K562 (cell line): ENCODE measurements at regions not wholly inside any gene's neighbourhood (a gene's known extent, or its start where the extent isn't known, plus 50 kb on each side); places are given as distances from the start of the nearest gene placed in this dataset.

ENCODE experiments used
- ATAC-seq: fragments of 200-7000 bp; cut with Tn5 transposase; 3 replicates; pipeline ENCODE4 v1.9.1; 2020; ENCODE audit warnings: moderate library complexity
- BruUV-seq: library from RNA; stranded (reverse); fragments of 400-500 nt; replicated peaks from 2 replicates; lab custom pipeline; 2021; lab: Mats Ljungman, UMichigan
- CTCF ChIA-PET: fragments of 300-600 bp; formaldehyde crosslinking; extraction: SDS; loops from one replicate; lab custom pipeline; 2021; ENCODE audit warnings: low intra/inter-chr PET ratio; lab: Yijun Ruan, JAX
- POLR2A ChIA-PET: fragments of 300-600, 350-650 bp; sonication (Branson Sonifier 250); formaldehyde crosslinking; extraction: SDS; loops from one replicate; lab custom pipeline; 2021; ENCODE audit warnings: antibody characterized with exemption, inconsistent platforms; lab: Yijun Ruan, JAX
- DNase-seq, 4 experiments: peaks; one replicate each; pipeline versions ENCODE4 v3.0.0 to v3.0.0-alpha.2; 2011 to 2018; ENCODE audit warnings: low spot score in 3 of 4, mixed read lengths in 3 of 4; ENCODE audit errors: extremely low read depth in 1 of 4
- FAIRE-seq: peaks from 2 replicates; lab custom pipeline; 2011; peaks lifted over from hg19 to GRCh38; lab: Jason Lieb, UNC
- H2AFZ ChIP-seq: 2 replicates; pipeline ENCODE4 v1.6.0; 2011; ENCODE audit warnings: low read depth, low read length, control low read depth, inconsistent platforms
- H3K27ac ChIP-seq: fragments of 200-600 bp; 3 replicates; pipeline ENCODE4 v1.8.0; 2011; ENCODE audit warnings: low read depth, mild to moderate bottlenecking, control low read depth, inconsistent platforms, low read length, moderate library complexity, mixed read lengths; ENCODE audit errors: extremely low read depth
- H3K27me3 ChIP-seq, 2 experiments: fragments of 300-600 bp in 1 of 2; 2 replicates in 1 of 2; 3 replicates in 1 of 2; pipeline versions ENCODE4 v1.6.0 to v1.8.0; 2011; ENCODE audit warnings: inconsistent platforms in 2 of 2, low read length in 2 of 2, mild to moderate bottlenecking in 1 of 2, mixed read lengths in 1 of 2, moderate library complexity in 1 of 2; ENCODE audit not compliant: control insufficient read depth in 2 of 2, insufficient read depth in 2 of 2
- H3K36me3 ChIP-seq: fragments of 300-600 bp; 3 replicates; pipeline ENCODE4 v1.8.0; 2011; ENCODE audit warnings: mild to moderate bottlenecking, low read length, inconsistent platforms; ENCODE audit not compliant: control insufficient read depth, insufficient read depth
- H3K4me1 ChIP-seq, 2 experiments: fragments of 200-600 bp in 1 of 2; replicated peaks in 1 of 2; 2 replicates in 1 of 2; 3 replicates in 1 of 2; pipeline versions ENCODE4 v1.5.1 to v1.8.0; 2011; ENCODE audit warnings: inconsistent platforms in 2 of 2, low read length in 2 of 2, mild to moderate bottlenecking in 1 of 2, mixed read lengths in 1 of 2, moderate library complexity in 1 of 2; ENCODE audit not compliant: control insufficient read depth in 2 of 2, insufficient read depth in 2 of 2
- H3K4me2 ChIP-seq: 2 replicates; pipeline ENCODE4 v1.6.1; 2011; ENCODE audit warnings: low read length, control low read depth, inconsistent platforms, mixed read lengths; ENCODE audit not compliant: insufficient read depth
- H3K4me3 ChIP-seq: fragments of 200-600 bp; sonication (generic), shearing (Covaris generic); 2 replicates; pipeline ENCODE4 v1.5.1; 2016; ENCODE audit warnings: control low read depth, inconsistent platforms
- H3K79me2 ChIP-seq: fragments of 200-600 bp; 3 replicates; pipeline ENCODE4 v1.8.0; 2011; ENCODE audit warnings: low read length, inconsistent platforms; ENCODE audit not compliant: control insufficient read depth, insufficient read depth
- H3K9ac ChIP-seq, 2 experiments: 2 replicates each; pipeline versions ENCODE4 v1.6.0 to v1.6.1; 2011; ENCODE audit warnings: low read depth in 2 of 2, low read length in 2 of 2, control low read depth in 1 of 2, inconsistent platforms in 1 of 2, mild to moderate bottlenecking in 1 of 2, mixed read lengths in 1 of 2; ENCODE audit not compliant: insufficient read depth in 1 of 2
- H3K9me1 ChIP-seq: one replicate; pipeline ENCODE4 v1.6.0; 2011; ENCODE audit warnings: inconsistent platforms, mild to moderate bottlenecking, low read length, moderate library complexity; ENCODE audit not compliant: control insufficient read depth, insufficient read depth
- H3K9me3 ChIP-seq: replicated peaks from 2 replicates; pipeline ENCODE4 v1.5.1; 2011; ENCODE audit warnings: low read depth, low read length, inconsistent platforms; ENCODE audit not compliant: control insufficient read depth, insufficient read depth
- H4K20me1 ChIP-seq: replicated peaks from 2 replicates; pipeline ENCODE4 v1.6.1; 2011; ENCODE audit warnings: low read length, inconsistent platforms, mixed read lengths; ENCODE audit not compliant: control insufficient read depth, insufficient read depth
- ATF1 ChIP-seq, 2 experiments: fragments of 450-650 bp in 1 of 2; IDR thresholded peaks; 2 replicates each; pipeline ENCODE4 v1.6.1; 2016; ENCODE audit warnings: missing compliant biosample characterization in 1 of 2, missing genetic modification characterization in 1 of 2
- CLOCK ChIP-seq: fragments of 250-450 bp; sonication (Bioruptor Pico); IDR thresholded peaks from 2 replicates; pipeline ENCODE4 v1.4.0; 2020; ENCODE audit warnings: mild to moderate bottlenecking, moderate library complexity, borderline replicate concordance
- ELF1 ChIP-seq: fragments of 200-800 bp; sonication (Bioruptor generic); IDR thresholded peaks from 2 replicates; pipeline ENCODE4 v1.6.1; 2016; ENCODE audit warnings: missing genetic modification characterization, missing compliant biosample characterization
- ESRRA ChIP-seq: fragments of 450-650 bp; IDR thresholded peaks from 2 replicates; pipeline ENCODE4 v1.6.1; 2014; ENCODE audit warnings: low read depth, mild to moderate bottlenecking, moderate library complexity, borderline replicate concordance
- GABPB1 ChIP-seq: sonication (generic); formaldehyde crosslinking; IDR thresholded peaks from 2 replicates; pipeline ENCODE4 v1.8.0; 2022; ENCODE audit warnings: mild to moderate bottlenecking, missing genetic modification reagents
- HNRNPLL ChIP-seq: fragments of 200-400 bp; formaldehyde crosslinking; IDR thresholded peaks from 2 replicates; pipeline ENCODE4 v1.6.1; 2017; ENCODE audit warnings: low read length, low read depth, mild to moderate bottlenecking; ENCODE audit not compliant: poor library complexity, severe bottlenecking
- JUN ChIP-seq, 2 experiments: sonication (generic) in 1 of 2; formaldehyde crosslinking in 1 of 2; IDR thresholded peaks; 2 replicates each; pipeline versions ENCODE4 v1.6.1 to v1.8.0; 2012 to 2022; ENCODE audit warnings: borderline replicate concordance in 2 of 2, mild to moderate bottlenecking in 2 of 2, improper control_type of control experiment in 1 of 2, low read depth in 1 of 2, low read length in 1 of 2, missing genetic modification reagents in 1 of 2
- NFIX ChIP-seq: fragments of 250-450 bp; sonication (Bioruptor Pico); IDR thresholded peaks from 2 replicates; pipeline ENCODE4 v1.4.0; 2020; ENCODE audit warnings: low read depth, mild to moderate bottlenecking, moderate library complexity
- PTRF ChIP-seq: fragments of 450-650 bp; IDR thresholded peaks from 2 replicates; pipeline ENCODE4 v1.6.1; 2016; ENCODE audit warnings: mild to moderate bottlenecking, missing genetic modification characterization, missing compliant biosample characterization
- RAD21 ChIP-seq, 2 experiments: fragments of 250-450 bp in 1 of 2; fragments of 450-650 bp in 1 of 2; sonication (Bioruptor Pico) in 1 of 2; formaldehyde crosslinking in 1 of 2; IDR thresholded peaks in 1 of 2; conservative IDR thresholded peaks in 1 of 2; 2 replicates each; pipeline versions ENCODE4 v1.4.0 to v1.8.0; 2020 to 2022; ENCODE audit warnings: mild to moderate bottlenecking in 2 of 2, moderate library complexity in 1 of 2
- SRSF3 ChIP-seq: fragments of 200-400 bp; formaldehyde crosslinking; IDR thresholded peaks from 2 replicates; pipeline ENCODE4 v1.6.1; 2016; ENCODE audit warnings: mild to moderate bottlenecking, low read length, moderate library complexity; ENCODE audit not compliant: insufficient read depth
- U2AF1 ChIP-seq: fragments of 200-400 bp; formaldehyde crosslinking; optimal IDR thresholded peaks from 2 replicates; pipeline ENCODE3; 2017; ENCODE audit warnings: mild to moderate bottlenecking, low read depth, low read length, moderate library complexity
- XRCC4 ChIP-seq: IDR thresholded peaks from one replicate; pipeline ENCODE4 v1.6.1; 2011; ENCODE audit not compliant: insufficient read depth, insufficient read length; ENCODE audit errors: extremely low read depth
- ZBTB17 ChIP-seq: fragments of 450-650 bp; formaldehyde crosslinking; IDR thresholded peaks from 2 replicates; pipeline ENCODE4 v1.4.0; 2020; ENCODE audit warnings: mild to moderate bottlenecking
- ZFPM2 ChIP-seq: fragments of 250-450 bp; sonication (Bioruptor Pico); IDR thresholded peaks from 2 replicates; pipeline ENCODE4 v1.5.1; 2022; ENCODE audit warnings: mild to moderate bottlenecking
- ZKSCAN1 ChIP-seq: fragments of 150-350 bp; IDR thresholded peaks from 2 replicates; pipeline ENCODE4 v1.6.1; 2016; ENCODE audit warnings: low read depth, low read length
- ZNF354B ChIP-seq: fragments of 250-450 bp; sonication (Bioruptor Pico); IDR thresholded peaks from 2 replicates; pipeline ENCODE4 v1.4.0; 2020
- ZNF445 ChIP-seq: fragments of 250-450 bp; sonication (Bioruptor Pico); IDR thresholded peaks from 2 replicates; pipeline ENCODE4 v1.4.0; 2020; ENCODE audit warnings: low read depth, mild to moderate bottlenecking, moderate library complexity
- ZNF561 ChIP-seq: fragments of 450-650 bp; formaldehyde crosslinking; conservative IDR thresholded peaks from 2 replicates; pipeline ENCODE4 v1.4.0; 2020; ENCODE audit warnings: mild to moderate bottlenecking, moderate library complexity
- WGBS: fragments of 100-300 bp; shearing (Covaris generic); methylation state at CpG from one replicate; pipeline ENCODE4 v1.1.6; 2016; ENCODE audit warnings: low coverage, mixed read lengths; ENCODE audit not compliant: insufficient coverage; ENCODE audit errors: missing lambda C conversion rate; 5-methylcytosine and 5-hydroxymethylcytosine counted together
- in situ Hi-C: fragments of 300-500 bp; cut with MboI; formaldehyde crosslinking; loops from 4 replicates; pipeline ENCODE4 v1.15.0; 2018; ENCODE audit warnings: inconsistent platforms, mixed read lengths
- intact Hi-C: fragments of 100-400 bp; cut with micrococcal nuclease; formaldehyde crosslinking; loops from 2 replicates; pipeline ENCODE4 v1.14.2; 2022
- TF ChIP-seq, protein P1 (sequence below): fragments of 200-400 bp; formaldehyde crosslinking; IDR thresholded peaks from 2 replicates; pipeline ENCODE4 v1.6.1; 2017; ENCODE audit warnings: mild to moderate bottlenecking, low read depth, low read length, moderate library complexity

DNA sequence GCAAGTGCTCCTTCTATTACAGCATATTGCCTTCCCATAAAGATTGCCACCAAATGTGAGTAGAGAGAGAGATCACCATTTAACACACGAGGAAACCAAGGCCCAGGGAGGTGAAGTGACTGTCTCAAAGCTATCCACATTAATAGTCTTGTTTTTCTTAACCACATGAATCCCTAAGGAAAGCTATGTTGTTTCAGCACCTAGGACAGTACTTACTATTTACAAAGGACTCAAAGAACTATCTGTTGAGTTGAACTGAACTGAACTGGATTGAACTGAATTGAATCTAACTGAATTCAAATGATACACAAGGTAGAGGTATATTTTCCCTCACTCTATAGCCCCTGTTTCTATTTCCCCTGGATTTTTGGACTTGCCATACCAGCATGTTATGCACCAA is 430.4 kb downstream of the CAAP1 start:
- Histone ChIP-seq H3K27me3 (no peaks in the 10 kb centered on the region), H3K9me3 (no peaks in the 10 kb centered on the region), H3K27ac (no peak overlapping the region), H3K36me3 (no peaks in the 10 kb centered on the region), H3K4me1 (no peaks in the 10 kb centered on the region), H3K4me2 (no peak overlapping the region), H4K20me1 (no peaks in the 10 kb centered on the region), H3K9ac (no peak overlapping the region), H3K4me3 (no peak overlapping the region), H2AFZ (no peak overlapping the region), H3K9me1 (no peaks in the 10 kb centered on the region), H3K79me2 (no peaks in the 10 kb centered on the region)
- BruUV-seq: no TSS peak
- no peak for ATAC-seq
- POLR2A ChIA-PET: no interaction called here
- in situ Hi-C loops (no loop called here), intact Hi-C loops (no loop called here)
- no CpG with 5 or more reads among the region's 1 CpG for WGBS
- no peak for DNase-seq
- no peak for TF ChIP-seq ZNF561 (CRISPR knock-in tag)
- TF ChIP-seq NFIX (CRISPR knock-in tag): no peak
- no peak for TF ChIP-seq ZFPM2 (CRISPR knock-in tag)
- no peak for TF ChIP-seq ELF1 (tag)
- TF ChIP-seq JUN (IDR thresholded peaks at IDR 0.05; ENCODE audit: borderline replicate concordance, low read depth, low read length): no peak
- TF ChIP-seq JUN (CRISPR knock-in tag; IDR thresholded peaks at IDR 0.05; ENCODE audit: borderline replicate concordance): no peak
- TF ChIP-seq ZNF354B (CRISPR knock-in tag): no peak
- TF ChIP-seq ATF1 (CRISPR knock-in tag; IDR thresholded peaks at IDR 0.05): no peak
- TF ChIP-seq ATF1 (tag; IDR thresholded peaks at IDR 0.05): no peak
- no peak for TF ChIP-seq RAD21 (CRISPR knock-in tag; conservative IDR thresholded peaks at IDR 0.05 in 1 of 2, IDR thresholded peaks at IDR 0.05 in 1 of 2)
- TF ChIP-seq ZBTB17: no peak
- TF ChIP-seq XRCC4: no peak
- TF ChIP-seq, protein P1, sequence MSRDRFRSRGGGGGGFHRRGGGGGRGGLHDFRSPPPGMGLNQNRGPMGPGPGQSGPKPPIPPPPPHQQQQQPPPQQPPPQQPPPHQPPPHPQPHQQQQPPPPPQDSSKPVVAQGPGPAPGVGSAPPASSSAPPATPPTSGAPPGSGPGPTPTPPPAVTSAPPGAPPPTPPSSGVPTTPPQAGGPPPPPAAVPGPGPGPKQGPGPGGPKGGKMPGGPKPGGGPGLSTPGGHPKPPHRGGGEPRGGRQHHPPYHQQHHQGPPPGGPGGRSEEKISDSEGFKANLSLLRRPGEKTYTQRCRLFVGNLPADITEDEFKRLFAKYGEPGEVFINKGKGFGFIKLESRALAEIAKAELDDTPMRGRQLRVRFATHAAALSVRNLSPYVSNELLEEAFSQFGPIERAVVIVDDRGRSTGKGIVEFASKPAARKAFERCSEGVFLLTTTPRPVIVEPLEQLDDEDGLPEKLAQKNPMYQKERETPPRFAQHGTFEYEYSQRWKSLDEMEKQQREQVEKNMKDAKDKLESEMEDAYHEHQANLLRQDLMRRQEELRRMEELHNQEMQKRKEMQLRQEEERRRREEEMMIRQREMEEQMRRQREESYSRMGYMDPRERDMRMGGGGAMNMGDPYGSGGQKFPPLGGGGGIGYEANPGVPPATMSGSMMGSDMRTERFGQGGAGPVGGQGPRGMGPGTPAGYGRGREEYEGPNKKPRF: no peak
- no peak for TF ChIP-seq U2AF1
- no peak for TF ChIP-seq ZNF445
- no peak for TF ChIP-seq CLOCK (CRISPR knock-in tag)
- no peak for TF ChIP-seq ESRRA
- no peak for TF ChIP-seq GABPB1
- TF ChIP-seq SRSF3: no peak
- TF ChIP-seq HNRNPLL: no peak
- no peak for TF ChIP-seq PTRF (tag)
- TF ChIP-seq ZKSCAN1: no peak
- CTCF ChIA-PET: no interaction called here
- no peak for FAIRE-seq
